Fibroblast of the aortic adventitia (primary cell): ENCODE measurements at regions not wholly inside any gene's neighbourhood (a gene's known extent, or its start where the extent isn't known, plus 50 kb on each side); places are given as distances from the start of the nearest gene placed in this dataset.

Source experiments
- DNase-seq: peaks from one replicate; pipeline ENCODE4 v3.0.0-alpha.2; 2010; ENCODE audit warnings: low read depth
- H3K4me3 ChIP-seq: 2 replicates; pipeline ENCODE4 v1.5.1; 2011; ENCODE audit warnings: low read depth, mild to moderate bottlenecking, control low read depth, low read length, moderate library complexity
- TF ChIP-seq, protein P1 (sequence below): IDR thresholded peaks from 2 replicates; pipeline ENCODE4 v1.5.1; 2011; ENCODE audit warnings: mild to moderate bottlenecking, low read length, control low read depth, inconsistent platforms; ENCODE audit not compliant: insufficient read depth

DNA sequence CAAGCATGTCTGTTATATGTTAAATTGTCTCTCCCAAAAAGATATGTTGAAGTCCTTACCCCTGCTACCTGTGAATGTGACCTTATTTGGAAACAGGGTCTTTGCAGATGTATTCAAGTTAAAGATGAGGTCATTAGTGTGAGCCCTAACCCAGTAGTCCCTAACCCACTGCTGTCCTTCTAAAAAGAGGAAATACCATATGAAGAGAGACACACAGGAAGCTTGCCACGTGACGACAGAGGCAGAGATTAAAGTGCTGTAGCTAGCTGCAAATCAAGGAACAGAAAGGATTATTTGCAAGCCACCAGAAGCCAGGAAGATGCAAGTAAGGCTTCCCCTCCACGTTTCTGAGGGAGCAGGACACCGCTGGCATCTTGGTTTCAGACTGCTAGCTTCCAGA, 150.1 kb downstream of the HNRNPD start:
- TF ChIP-seq, protein P1, sequence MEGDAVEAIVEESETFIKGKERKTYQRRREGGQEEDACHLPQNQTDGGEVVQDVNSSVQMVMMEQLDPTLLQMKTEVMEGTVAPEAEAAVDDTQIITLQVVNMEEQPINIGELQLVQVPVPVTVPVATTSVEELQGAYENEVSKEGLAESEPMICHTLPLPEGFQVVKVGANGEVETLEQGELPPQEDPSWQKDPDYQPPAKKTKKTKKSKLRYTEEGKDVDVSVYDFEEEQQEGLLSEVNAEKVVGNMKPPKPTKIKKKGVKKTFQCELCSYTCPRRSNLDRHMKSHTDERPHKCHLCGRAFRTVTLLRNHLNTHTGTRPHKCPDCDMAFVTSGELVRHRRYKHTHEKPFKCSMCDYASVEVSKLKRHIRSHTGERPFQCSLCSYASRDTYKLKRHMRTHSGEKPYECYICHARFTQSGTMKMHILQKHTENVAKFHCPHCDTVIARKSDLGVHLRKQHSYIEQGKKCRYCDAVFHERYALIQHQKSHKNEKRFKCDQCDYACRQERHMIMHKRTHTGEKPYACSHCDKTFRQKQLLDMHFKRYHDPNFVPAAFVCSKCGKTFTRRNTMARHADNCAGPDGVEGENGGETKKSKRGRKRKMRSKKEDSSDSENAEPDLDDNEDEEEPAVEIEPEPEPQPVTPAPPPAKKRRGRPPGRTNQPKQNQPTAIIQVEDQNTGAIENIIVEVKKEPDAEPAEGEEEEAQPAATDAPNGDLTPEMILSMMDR: no peak
- H3K4me3 ChIP-seq: no peak overlapping the region
- no peak for DNase-seq

DNA sequence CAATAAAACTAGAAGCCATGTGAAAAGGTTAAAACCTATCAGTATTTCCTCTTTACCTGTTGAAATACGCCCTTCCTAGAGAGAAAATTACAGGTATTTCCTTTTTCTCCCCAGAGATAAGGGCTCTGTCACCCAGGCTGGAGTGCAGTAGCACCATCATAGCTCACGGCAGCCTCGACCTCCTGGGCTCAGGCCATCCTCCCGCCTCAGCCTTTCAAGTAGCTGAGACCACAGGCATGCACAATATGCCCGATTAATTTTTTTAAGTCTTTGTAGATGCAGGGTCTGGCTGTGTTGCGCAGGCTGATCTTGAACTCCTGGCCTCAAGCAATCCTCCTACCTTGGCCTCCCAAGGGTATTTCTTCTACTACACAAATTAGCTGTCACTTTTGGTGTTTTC, 154.4 kb downstream of the HNRNPD start:
- H3K4me3 ChIP-seq: no peak overlapping the region
- no peak for DNase-seq
- TF ChIP-seq, protein P1: no peak

DNA sequence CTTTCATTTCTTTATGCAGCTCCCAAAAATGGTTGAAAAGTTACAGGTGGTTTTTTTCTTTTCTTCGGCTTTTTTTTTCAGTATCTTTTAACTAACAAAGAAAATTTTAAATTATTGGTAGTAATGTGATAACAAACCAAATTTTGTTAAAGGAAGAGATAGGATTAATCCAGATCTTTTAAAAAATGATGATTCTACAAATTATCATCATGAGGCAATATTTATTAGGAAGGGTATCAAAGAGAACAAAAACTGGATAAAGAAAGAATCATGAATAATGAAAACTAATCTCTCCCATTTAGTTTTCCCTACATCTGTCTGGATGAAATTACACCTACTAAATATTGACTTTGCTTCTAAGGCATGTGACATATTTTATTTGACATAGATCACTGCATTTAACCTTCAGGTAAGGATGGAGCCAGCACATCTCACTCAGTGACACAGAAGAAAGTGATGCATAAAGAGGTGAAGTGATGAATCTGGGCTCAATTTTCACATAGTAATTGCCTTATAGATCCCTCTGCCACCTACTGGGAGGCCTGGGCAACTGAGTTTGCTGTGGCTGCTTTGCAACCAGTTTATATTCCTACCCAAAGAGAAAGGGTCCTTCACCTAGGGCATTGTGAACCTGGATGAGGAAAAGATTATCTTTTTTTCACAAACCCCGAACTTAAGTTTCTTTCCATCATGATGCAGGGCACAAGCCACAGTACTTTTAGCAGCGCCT, 155.6 kb downstream of the HNRNPD start:
- TF ChIP-seq, protein P1: peak; percentile 47
- DNase-seq: peak; percentile 2
- no peak overlapping the region for H3K4me3 ChIP-seq

DNA sequence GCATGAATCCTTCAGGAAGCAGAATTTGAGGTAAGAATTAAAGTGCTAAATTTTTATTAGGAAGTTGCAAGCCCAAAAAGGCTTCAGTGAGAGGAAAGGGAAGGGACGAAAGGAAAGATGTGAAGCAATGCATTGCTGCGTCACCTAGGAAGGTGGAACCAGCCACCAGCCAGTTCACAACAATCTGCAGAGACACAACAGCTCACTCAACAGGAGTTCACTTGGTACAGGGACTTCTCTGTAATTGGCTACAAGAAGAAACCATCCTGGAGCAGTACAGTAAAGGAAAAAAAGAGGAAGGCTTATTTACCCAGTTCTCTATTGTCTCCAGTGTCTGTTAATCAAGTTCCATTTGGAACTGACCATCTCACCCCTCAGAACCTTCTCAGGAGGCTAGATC, 157.6 kb downstream of the HNRNPD start:
- H3K4me3 ChIP-seq: no peak overlapping the region

DNA sequence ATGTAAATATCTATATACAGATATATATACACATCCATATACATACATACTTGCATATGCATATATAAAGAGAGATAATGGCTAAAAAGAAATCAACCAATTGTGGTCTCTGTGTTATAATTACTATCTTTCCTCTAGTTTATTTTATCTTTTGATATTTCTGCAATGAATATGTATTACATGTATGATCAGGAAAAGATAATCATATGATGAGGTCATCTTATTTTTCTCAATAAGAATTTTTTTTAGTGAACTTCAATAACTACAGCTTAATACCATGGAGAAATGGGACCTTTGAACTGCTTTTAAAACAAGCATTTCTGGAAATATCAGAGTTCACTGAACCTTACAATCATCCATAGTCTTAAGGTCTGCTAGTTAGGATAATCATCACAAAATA, 158.0 kb downstream of the HNRNPD start:
- TF ChIP-seq, protein P1: no peak
- H3K4me3 ChIP-seq: no peak overlapping the region
- no peak for DNase-seq

More for the DNA sequence above, 157.6 kb downstream of the HNRNPD start:
- TF ChIP-seq, protein P1: no peak
- DNase-seq: no peak

DNA sequence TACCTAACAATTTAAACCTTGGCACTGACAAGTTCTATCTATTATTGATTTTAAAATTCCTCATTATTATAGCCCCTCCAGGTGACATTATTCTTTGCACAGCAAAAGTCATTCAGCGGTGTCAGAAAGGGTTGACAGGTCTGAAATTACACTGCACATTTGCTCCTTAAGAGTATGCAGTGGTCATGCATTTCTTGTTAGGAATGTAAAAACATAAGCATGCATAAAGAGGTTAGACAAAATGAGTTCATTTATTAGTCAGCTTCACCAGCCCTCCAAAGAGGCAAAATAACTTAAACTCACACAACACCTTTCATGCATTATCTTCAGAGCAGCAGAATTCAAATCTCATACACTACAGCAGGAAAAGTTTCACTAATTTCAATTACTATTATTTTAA, 158.8 kb downstream of the HNRNPD start:
- H3K4me3 ChIP-seq: no peak overlapping the region
- DNase-seq: no peak
- TF ChIP-seq, protein P1: no peak
